ENCODE measurements at regions not wholly inside any gene's neighbourhood (a gene's known extent, or its start where the extent isn't known, plus 50 kb on each side); places are given as distances from the start of the nearest gene placed in this dataset.
"Not testable (repeated sequence)": the region's sequence is repeated elsewhere in the genome, so short reads cannot be mapped to it uniquely, and the experiment has no call there.

- DNase-seq (ENCODE audit: low read depth in 4 of 4, low spot score in 2 of 4): no peak
These were observed 458.8 kb upstream of the WWC1 start for GRCh38 chr5:167832609-167833008.

GRCh38 chr5:167833456-167833855 lies 458.0 kb upstream of the WWC1 start:
- no peak for DNase-seq (ENCODE audit: low read depth in 4 of 4, low spot score in 2 of 4)

- DNase-seq (ENCODE audit: low read depth in 4 of 4, low spot score in 2 of 4): no peak
These were observed 456.3 kb upstream of the WWC1 start for GRCh38 chr5:167835146-167835545.

GRCh38 chr5:167837127-167837526 lies 454.3 kb upstream of the WWC1 start:
- no peak for DNase-seq (ENCODE audit: low read depth in 4 of 4, low spot score in 2 of 4)

GRCh38 chr5:167839065-167839464 lies 452.4 kb upstream of the WWC1 start:
- DNase-seq (ENCODE audit: low read depth in 4 of 4, low spot score in 2 of 4): no peak

GRCh38 chr5:167840527-167841130 lies 450.8 kb upstream of the WWC1 start:
- no peak for DNase-seq (ENCODE audit: low read depth in 4 of 4, low spot score in 2 of 4)

GRCh38 chr5:167843881-167844572 lies 447.4 kb upstream of the WWC1 start:
- DNase-seq (ENCODE audit: low read depth in 4 of 4, low spot score in 2 of 4): no peak

- DNase-seq (ENCODE audit: low read depth in 4 of 4, low spot score in 2 of 4): no peak
These were observed 445.5 kb upstream of the WWC1 start for GRCh38 chr5:167845952-167846351.

GRCh38 chr5:167849874-167850273 lies 441.6 kb upstream of the WWC1 start:
- DNase-seq (ENCODE audit: low read depth in 4 of 4, low spot score in 2 of 4): no peak

GRCh38 chr5:167850911-167851310 lies 440.5 kb upstream of the WWC1 start:
- no peak for DNase-seq (ENCODE audit: low read depth in 4 of 4, low spot score in 2 of 4)

GRCh38 chr5:167851416-167851815 lies 440.0 kb upstream of the WWC1 start:
- DNase-seq (ENCODE audit: low read depth in 4 of 4, low spot score in 2 of 4): no peak

- DNase-seq (ENCODE audit: low read depth in 4 of 4, low spot score in 2 of 4): no peak
These were observed 438.9 kb upstream of the WWC1 start for GRCh38 chr5:167852515-167852914.

- DNase-seq (ENCODE audit: low read depth in 4 of 4, low spot score in 2 of 4): no peak
These were observed 438.0 kb upstream of the WWC1 start for GRCh38 chr5:167853421-167853820.

GRCh38 chr5:167855818-167856217 lies 435.6 kb upstream of the WWC1 start:
- DNase-seq (ENCODE audit: low read depth in 4 of 4, low spot score in 2 of 4): no peak

GRCh38 chr5:167857321-167857720 lies 434.1 kb upstream of the WWC1 start:
- DNase-seq (ENCODE audit: low read depth in 4 of 4, low spot score in 2 of 4): no peak

- DNase-seq (ENCODE audit: low read depth in 4 of 4, low spot score in 2 of 4): not testable (repeated sequence)
These were observed 433.1 kb upstream of the WWC1 start for GRCh38 chr5:167858186-167858855.

- DNase-seq (ENCODE audit: low read depth in 4 of 4, low spot score in 2 of 4): peak in 2 of 4 donors; percentile 22 to 37
These were observed 430.1 kb upstream of the WWC1 start for GRCh38 chr5:167861129-167861927.

GRCh38 chr5:167861928-167862426 lies 429.5 kb upstream of the WWC1 start:
- no peak for DNase-seq (ENCODE audit: low read depth in 4 of 4, low spot score in 2 of 4)

GRCh38 chr5:167863883-167864282 lies 427.6 kb upstream of the WWC1 start:
- no peak for DNase-seq (ENCODE audit: low read depth in 4 of 4, low spot score in 2 of 4)

GRCh38 chr5:167864801-167865200 lies 426.6 kb upstream of the WWC1 start:
- no peak for DNase-seq (ENCODE audit: low read depth in 4 of 4, low spot score in 2 of 4)

- DNase-seq (ENCODE audit: low read depth in 4 of 4, low spot score in 2 of 4): no peak
These were observed 424.6 kb upstream of the WWC1 start for GRCh38 chr5:167866797-167867196.

Measured in left renal cortex interstitium (tissue), 4 donors.